ENCODE measurements at regions not wholly inside any gene's neighbourhood (a gene's known extent, or its start where the extent isn't known, plus 50 kb on each side); places are given as distances from the start of the nearest gene placed in this dataset.

DNA sequence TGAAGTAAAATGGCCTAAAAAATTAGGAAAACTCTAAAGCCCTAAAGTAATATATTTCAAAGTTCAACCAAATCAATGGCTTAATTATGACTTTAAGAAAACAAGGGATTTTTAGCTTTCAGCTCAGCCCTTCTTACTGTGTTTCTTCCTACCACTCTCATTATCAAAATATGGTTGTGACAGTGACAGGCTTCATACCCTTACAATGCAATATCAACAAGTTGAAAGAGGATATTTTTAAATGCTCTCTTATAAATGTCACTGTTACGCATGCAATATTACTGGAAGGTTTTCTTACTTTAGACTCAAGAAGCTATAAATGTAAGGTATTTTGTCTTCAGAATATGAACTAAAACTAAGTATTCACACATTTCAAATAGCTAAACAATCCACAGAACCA is 1225.7 kb upstream of the MIR17HG start:
- DNase-seq = no peak

DNA sequence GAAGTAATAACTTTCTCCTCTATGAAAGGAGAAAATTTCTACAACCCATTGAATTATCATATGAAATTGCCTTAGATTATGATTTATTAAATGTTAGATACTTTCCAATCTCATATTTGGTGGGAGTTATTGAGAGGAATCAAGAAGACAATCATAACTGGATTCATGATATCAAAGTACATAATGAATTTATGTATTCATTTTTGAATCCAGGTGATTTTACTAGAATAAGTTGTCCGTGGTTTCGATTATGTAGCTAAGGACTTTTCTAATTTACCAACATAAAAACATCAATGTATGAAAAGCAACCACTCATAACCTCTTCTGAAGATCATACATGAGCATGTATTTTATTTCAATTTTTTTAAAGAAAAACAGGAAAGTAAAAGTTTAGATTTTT is 1225.0 kb upstream of the MIR17HG start:
- DNase-seq = no peak

DNA sequence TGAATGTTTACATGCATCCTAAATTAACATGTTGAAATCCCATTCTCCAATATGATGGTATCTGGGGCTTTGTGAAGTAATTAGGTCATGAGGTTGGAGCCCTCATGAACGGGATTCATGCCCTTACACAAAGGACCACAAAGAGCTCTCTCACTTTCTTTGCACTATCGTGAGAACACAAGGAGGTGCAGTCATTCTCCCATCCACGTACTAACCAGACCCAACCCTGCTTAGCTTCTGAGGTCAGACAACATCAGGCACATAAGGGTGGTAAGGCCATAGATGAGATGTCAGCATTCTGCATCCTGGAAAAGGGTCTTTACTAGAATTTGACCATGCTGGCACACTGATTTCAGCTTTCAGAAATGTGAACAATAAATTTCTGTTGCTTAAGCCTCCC is 1211.9 kb upstream of the MIR17HG start:
- DNase-seq = no peak

- DNase-seq = no peak
Observed at GRCh38 chr13:90142251-90142650, 1205.2 kb upstream of the MIR17HG start.

GRCh38 chr13:90154311-90154960 is 1193.1 kb upstream of the MIR17HG start:
- no peak for DNase-seq

DNA sequence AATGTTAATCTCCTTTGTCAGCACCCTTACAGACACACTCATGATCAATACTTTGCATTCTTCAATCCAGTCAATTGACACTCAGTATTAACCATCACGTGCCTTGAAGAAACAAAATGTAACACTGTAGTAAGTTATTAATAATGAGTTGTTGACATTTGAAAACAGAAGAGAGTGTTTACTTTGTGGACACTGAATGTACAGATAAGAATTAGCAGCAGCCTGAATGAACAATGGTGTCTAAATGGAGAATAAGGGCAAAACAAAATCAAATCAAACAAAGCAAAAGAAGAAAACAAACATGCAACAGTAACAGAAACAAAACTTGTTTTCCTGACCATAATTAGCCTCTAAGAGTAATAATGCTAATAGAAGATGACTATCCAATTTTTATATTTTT is 1191.1 kb upstream of the MIR17HG start:
- DNase-seq = no peak

DNA sequence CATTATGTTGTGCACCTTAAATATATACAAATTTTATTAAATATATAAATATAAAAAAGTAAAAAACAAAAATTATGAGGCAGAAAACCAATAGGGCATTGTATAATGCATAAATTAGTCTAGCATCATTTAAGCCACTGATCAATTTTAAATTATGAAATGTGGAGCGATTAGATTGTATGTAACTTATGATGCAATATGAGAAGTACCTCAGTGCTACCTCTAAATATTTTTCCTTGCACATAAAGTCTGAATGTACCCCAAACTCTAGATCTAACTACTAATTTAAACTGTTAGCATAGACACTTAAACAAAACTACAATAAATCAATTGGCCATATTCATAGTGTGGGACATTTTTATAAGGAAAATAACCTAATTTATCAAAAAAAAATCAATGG is 1178.5 kb upstream of the MIR17HG start:
- no peak for DNase-seq

DNA sequence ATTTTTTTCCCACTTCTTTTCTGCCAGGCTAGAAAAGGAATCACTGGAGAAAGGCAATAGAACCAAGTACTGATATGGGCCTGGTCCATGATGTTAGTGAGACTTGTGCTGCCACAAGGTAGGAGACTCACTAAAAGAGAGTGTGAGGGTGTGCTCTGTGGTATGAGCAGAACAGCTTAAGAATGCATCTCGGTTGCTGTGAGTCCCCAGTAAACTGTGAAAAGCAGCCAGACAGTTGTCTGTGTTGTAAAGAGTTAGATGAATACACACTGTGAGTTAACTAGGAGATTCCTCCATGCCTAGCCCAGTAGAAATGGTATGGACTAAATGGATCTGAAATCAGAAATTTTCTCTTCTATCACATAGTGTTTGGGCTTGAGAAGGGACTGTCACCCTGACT is 1177.3 kb upstream of the MIR17HG start:
- DNase-seq = no peak

DNA sequence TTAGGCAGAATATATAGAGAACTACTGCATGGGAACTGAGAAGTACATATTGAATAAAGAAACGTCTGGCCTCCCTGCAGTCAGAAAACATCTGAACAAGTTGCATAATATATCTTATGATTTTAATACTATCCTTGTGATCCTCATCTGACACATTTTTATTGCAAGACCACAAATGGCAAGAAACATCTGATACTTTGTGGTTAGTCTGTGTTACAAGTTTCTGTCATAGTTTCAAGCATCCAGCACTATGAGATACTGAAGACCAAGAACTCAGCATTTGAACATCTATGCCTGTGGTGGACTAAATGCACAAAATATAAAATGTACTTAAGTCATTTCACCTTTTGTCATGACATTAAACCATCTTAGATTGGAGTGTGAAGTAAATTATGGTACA is 1175.8 kb upstream of the MIR17HG start:
- no peak for DNase-seq

- DNase-seq = no peak
Observed at GRCh38 chr13:90177512-90177911, 1170.0 kb upstream of the MIR17HG start.

- DNase-seq = no peak
Observed at GRCh38 chr13:90184355-90184754, 1163.1 kb upstream of the MIR17HG start.

GRCh38 chr13:90185734-90186133 is 1161.8 kb upstream of the MIR17HG start:
- DNase-seq = no peak

- DNase-seq = no peak
Observed at GRCh38 chr13:90187478-90188350, 1159.8 kb upstream of the MIR17HG start.

- no peak for DNase-seq
Observed at GRCh38 chr13:90188351-90188636, 1159.2 kb upstream of the MIR17HG start.

GRCh38 chr13:90197722-90198121 is 1149.8 kb upstream of the MIR17HG start:
- DNase-seq = no peak

DNA sequence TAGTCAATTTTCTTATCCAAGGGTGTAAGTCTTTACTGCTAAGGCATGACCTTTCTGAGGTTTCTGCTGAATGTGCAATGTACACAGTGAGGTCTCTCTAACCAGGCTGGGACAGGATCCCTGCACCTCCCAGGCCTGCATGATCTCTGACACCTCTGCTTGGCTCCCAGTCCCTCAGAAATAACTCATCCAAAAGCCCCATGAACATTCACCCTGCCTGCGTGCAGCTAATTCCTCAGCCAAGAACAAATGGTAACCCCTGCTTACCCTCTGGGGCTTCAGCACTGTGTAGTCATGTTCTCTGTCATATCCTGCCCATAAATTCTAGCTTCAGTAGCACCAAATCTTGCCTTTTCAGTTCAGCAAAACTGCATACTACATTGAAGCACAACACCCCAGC is 1146.3 kb upstream of the MIR17HG start:
- DNase-seq = no peak

GRCh38 chr13:90201676-90202460 is 1145.6 kb upstream of the MIR17HG start:
- no peak for DNase-seq

DNA sequence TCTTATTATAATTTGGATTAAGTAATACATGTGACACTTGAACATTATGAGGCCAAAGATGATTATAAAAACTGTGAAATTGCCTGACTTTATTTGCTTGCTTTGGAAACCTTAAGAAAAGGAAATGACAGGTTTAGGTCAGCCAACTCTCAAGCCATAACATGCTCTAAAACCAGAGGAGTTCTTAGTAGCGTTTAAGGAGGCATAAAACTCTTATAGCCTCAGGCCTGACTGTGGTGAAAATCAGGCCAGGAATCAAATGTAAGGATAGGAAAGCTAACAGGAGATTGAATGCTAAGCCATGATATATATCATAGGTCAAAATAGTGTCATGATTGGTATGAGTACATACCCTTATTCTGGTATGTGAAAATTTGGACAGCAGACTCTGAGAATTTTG is 1142.4 kb upstream of the MIR17HG start:
- DNase-seq = no peak

GRCh38 chr13:90205911-90206310 is 1141.6 kb upstream of the MIR17HG start:
- DNase-seq = no peak

GRCh38 chr13:90217275-90217674 is 1130.2 kb upstream of the MIR17HG start:
- no peak for DNase-seq

DNA sequence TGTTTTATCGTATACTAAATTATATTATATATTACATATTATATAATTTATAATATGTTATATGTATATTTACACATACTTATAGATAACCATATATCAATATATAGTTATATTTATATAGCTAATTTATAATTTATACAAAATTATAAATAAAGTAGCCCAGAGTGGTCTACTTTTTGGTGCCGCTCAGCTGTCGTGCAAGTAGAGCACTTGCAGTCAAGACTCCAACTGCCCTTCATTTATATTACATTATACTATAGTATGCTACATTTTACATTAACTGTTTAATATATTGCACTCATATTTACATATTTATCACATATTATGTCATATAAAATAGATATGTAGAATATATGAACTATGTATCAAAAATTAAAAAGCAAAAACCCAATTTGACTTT is 1124.7 kb upstream of the MIR17HG start:
- no peak for DNase-seq

- DNase-seq = no peak
Observed at GRCh38 chr13:90230311-90230710, 1117.2 kb upstream of the MIR17HG start.

GRCh38 chr13:90232291-90232690 is 1115.2 kb upstream of the MIR17HG start:
- DNase-seq = no peak
